GM12872 (cell line): ENCODE measurements at regions not wholly inside any gene's neighbourhood (a gene's known extent, or its start where the extent isn't known, plus 50 kb on each side); places are given as distances from the start of the nearest gene placed in this dataset.

Source experiments
- TF ChIP-seq, protein P1 (sequence below): IDR thresholded peaks from 3 replicates; pipeline ENCODE4 v1.5.1; 2011; ENCODE audit warnings: low read depth, mild to moderate bottlenecking, low read length, moderate library complexity; ENCODE audit not compliant: insufficient read depth

DNA sequence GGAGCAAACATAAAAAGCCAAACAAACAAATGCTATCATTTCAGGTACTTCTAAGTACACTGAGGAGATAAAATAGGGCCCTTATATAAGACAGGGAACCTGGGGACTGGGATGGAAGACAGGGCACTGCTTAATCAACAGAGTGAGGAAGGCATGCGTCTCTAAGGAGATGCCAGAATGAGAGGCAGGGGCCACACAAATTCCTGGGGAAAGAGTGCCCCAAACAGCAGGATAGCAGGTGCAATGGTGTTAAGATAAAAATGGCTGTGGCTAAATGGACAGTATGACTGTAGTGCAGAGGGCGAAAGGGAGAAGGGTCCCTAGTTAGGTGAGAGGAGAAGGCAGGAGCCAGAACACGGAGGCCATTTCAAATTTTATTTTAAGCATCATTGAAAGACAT is 113.9 kb downstream of the ZBTB18 start:
- TF ChIP-seq, protein P1, sequence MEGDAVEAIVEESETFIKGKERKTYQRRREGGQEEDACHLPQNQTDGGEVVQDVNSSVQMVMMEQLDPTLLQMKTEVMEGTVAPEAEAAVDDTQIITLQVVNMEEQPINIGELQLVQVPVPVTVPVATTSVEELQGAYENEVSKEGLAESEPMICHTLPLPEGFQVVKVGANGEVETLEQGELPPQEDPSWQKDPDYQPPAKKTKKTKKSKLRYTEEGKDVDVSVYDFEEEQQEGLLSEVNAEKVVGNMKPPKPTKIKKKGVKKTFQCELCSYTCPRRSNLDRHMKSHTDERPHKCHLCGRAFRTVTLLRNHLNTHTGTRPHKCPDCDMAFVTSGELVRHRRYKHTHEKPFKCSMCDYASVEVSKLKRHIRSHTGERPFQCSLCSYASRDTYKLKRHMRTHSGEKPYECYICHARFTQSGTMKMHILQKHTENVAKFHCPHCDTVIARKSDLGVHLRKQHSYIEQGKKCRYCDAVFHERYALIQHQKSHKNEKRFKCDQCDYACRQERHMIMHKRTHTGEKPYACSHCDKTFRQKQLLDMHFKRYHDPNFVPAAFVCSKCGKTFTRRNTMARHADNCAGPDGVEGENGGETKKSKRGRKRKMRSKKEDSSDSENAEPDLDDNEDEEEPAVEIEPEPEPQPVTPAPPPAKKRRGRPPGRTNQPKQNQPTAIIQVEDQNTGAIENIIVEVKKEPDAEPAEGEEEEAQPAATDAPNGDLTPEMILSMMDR, result no peak

GRCh38 chr1:244165701-244166100 is 114.6 kb downstream of the ZBTB18 start:
- TF ChIP-seq, protein P1, result no peak

DNA sequence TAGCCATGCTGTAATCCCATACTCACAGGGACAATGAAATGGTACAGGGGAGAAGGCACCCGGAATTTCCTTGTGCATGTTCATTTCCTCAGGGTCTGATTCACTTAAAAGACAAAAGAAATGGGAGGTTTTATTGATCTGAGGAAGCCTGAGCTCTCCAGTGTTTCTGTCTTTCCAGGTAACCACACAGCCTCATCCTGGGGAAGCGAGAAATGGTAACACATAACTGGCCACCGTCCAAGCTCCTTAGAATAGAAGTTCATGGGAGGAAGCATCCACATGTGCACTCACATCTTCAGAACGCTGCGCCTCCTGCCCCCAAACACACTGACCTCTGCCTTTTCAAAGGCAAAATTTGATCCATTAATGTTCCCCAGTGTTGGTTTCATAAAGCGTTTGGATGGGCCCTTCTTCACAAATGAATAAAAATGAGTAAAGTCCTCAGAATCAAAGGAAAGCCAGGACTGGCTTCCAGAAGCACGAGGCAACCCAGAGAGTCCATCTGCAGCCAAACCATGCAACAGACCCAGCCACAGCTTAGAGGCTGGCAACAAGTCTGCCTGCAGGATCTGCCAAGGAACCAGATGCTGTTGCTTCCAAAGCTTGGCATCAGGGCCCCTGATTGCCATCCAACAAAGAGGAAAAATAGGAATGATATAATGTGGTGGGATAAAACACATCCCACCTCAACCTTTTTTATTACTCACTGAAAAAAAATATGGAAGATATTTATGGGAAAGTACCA is 120.3 kb downstream of the ZBTB18 start:
- TF ChIP-seq, protein P1, result no peak

GRCh38 chr1:244173240-244173639 is 122.2 kb downstream of the ZBTB18 start:
- TF ChIP-seq, protein P1, result no peak

DNA sequence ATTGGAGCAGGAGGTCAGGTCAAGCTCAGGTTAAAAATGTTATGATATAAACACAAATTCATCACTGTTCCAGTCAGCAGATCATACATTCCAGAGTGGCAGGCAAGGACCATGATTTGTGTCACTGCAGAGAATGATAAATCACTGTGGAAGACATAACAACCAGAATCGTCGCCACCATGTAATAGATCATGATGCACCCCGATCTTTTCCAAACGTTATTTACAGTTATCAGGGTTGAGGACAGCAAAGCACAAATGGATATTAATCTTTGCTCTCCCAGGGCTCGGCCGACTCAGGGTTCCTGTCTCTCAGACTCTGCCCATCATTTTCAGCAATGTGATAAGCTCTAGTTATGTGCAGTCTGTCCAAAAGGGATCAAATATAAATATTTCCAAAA is 122.7 kb downstream of the ZBTB18 start:
- TF ChIP-seq, protein P1, result no peak

DNA sequence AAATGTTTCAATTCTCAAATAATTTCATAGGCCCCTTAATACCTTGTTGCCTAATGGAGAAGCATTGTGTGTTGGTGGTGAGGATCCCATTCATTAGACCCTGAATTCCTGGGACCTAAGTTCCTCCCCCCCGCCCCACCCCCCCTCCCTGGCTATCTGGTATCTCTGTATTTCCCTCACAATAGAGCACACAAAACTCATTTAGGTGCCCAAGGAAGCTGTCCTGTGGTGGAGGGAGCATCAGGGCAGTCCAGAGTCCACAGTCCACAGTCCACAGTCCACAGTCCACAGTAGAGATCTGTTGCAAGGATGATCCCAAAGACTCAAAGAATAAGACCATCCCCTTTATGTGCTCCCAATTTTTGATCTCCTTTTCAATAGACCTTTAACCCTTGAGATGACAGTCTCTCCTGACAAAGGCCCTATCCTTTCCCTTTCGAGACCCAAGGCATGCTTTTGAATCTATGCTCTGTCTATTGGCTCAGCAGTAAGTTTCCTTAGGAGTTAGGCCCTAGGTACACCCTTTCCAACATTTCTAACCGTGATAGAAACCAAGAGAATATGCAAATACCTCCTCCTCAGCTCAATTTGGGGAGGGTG is 123.9 kb downstream of the ZBTB18 start:
- TF ChIP-seq, protein P1, result no peak

DNA sequence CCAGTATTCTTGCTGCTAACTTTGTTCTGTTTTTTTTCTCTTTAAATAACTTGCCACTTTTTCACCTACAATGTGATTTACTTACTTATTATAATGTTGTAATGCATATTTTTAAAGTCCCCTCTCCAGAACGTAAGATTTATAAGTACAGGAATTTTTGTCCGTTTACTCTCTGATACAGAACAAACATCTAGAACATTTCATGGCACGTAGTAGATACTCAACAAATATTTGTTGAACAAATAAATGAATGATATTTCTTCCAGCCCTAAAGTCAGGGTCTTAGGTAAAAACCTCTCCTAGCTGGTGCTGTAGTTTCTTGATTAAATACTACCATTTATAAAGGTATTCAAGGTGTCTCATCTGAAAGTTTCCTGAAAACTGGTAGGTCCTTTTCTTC is 125.1 kb downstream of the ZBTB18 start:
- TF ChIP-seq, protein P1, result no peak
